ENCODE measurements at regions not wholly inside any gene's neighbourhood (a gene's known extent, or its start where the extent isn't known, plus 50 kb on each side); places are given as distances from the start of the nearest gene placed in this dataset.

DNA sequence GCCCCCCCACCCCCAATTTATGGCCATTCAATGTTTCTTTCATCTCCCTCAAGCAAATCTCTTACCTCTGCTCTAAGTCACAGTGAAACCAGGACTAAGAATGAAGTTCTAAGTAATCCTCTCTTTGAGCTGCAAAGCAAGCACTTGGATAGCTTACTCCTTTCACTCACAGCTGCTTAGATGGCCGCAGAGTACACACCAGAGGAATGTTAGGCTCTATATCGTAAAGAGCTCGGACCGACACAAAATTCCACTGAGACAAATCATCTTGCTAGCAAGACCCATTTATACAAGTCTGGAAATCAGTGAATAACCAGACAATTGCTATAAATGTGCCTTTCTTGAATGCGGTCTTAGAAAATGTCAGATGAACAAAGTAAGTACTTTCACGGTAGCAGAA lies 135.0 kb downstream of the IDS start:
- POLR2A ChIA-PET, result no interaction called here

DNA sequence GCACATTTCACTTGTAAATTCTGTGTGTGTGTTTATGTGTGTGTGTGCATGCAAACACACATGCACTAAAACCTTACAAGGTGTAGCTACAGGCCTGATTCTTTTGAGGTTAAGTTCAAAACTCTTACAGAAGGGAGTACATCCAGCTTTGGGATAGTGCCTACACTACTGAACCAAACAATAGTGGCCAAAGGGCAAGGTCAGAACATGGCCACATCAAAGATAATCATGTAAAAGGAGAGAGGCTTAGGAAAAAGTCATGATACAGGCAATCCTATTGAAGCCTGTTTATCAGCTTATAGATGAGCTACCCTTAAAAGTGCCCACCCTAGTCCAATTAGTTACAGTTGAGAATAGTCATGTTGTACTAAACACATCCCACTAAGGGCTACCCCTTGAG lies 139.6 kb downstream of the IDS start:
- POLR2A ChIA-PET, result no interaction called here
- TF ChIP-seq, protein P1, sequence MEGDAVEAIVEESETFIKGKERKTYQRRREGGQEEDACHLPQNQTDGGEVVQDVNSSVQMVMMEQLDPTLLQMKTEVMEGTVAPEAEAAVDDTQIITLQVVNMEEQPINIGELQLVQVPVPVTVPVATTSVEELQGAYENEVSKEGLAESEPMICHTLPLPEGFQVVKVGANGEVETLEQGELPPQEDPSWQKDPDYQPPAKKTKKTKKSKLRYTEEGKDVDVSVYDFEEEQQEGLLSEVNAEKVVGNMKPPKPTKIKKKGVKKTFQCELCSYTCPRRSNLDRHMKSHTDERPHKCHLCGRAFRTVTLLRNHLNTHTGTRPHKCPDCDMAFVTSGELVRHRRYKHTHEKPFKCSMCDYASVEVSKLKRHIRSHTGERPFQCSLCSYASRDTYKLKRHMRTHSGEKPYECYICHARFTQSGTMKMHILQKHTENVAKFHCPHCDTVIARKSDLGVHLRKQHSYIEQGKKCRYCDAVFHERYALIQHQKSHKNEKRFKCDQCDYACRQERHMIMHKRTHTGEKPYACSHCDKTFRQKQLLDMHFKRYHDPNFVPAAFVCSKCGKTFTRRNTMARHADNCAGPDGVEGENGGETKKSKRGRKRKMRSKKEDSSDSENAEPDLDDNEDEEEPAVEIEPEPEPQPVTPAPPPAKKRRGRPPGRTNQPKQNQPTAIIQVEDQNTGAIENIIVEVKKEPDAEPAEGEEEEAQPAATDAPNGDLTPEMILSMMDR (IDR thresholded peaks at IDR 0.05; ENCODE audit: control extremely low read depth, extremely low read depth, low read depth, missing control alignments), result no peak

More for the DNA sequence above, 135.0 kb downstream of the IDS start:
- DNase-seq (ENCODE audit: extremely low spot score), result no peak
- TF ChIP-seq, protein P1 (IDR thresholded peaks at IDR 0.05; ENCODE audit: control extremely low read depth, extremely low read depth, low read depth, missing control alignments), result no peak
- CTCF ChIA-PET, result no interaction called here

DNA sequence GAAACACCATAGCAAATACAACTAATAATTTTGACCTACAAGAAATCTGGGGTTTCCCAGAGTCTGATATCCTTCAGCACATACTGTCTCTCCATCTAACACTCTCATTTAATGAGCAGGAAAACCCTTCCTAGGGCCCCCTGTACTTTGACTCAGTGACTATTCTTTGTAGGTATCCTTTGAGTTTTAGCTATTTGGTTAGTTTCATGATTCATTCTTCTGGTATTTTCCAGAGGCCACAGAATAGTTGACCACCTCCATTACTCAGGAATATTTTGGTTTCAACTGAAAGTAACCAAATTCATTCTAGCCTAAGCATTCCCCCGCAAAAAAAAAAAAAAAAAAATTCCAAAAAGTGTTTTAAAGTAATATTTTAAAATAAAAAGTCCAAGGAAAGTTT lies 140.0 kb downstream of the IDS start:
- POLR2A ChIA-PET, result no interaction called here
- no peak for DNase-seq (ENCODE audit: extremely low spot score)
- TF ChIP-seq, protein P1 (IDR thresholded peaks at IDR 0.05; ENCODE audit: control extremely low read depth, extremely low read depth, low read depth, missing control alignments), result no peak
- CTCF ChIA-PET, result interaction anchor here (1.7 kb wide), 1 partner anchor 106 kb away, joined by 4 read pairs; no protein-coding TSS in a partner anchor

More for the DNA sequence above, 139.6 kb downstream of the IDS start:
- no peak for DNase-seq (ENCODE audit: extremely low spot score)
- CTCF ChIA-PET, result interaction anchor here (1.4 to 1.7 kb wide), 2 partner anchors 11 to 106 kb away, joined by 3 to 4 read pairs; no protein-coding TSS in a partner anchor

DNA sequence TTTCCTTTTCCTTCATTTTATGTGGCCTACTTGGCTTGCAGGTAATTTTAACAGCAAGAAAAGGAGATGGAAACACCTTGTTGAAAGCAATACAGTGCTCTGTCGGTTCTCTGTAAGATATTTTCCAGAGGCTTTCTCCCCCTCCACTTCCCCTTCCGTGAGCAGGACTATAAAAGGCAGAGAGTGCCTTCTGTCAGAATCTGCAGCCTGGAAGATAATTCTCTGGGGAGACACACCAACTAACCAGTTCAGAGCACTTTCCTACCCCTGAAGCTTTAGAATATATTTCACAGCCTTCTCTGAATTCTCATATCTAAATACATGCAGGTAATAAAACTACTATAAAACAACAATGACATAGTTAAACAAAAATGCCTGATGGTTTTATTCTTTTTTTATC lies 141.1 kb downstream of the IDS start:
- TF ChIP-seq, protein P1 (IDR thresholded peaks at IDR 0.05; ENCODE audit: control extremely low read depth, extremely low read depth, low read depth, missing control alignments), result no peak

DNA sequence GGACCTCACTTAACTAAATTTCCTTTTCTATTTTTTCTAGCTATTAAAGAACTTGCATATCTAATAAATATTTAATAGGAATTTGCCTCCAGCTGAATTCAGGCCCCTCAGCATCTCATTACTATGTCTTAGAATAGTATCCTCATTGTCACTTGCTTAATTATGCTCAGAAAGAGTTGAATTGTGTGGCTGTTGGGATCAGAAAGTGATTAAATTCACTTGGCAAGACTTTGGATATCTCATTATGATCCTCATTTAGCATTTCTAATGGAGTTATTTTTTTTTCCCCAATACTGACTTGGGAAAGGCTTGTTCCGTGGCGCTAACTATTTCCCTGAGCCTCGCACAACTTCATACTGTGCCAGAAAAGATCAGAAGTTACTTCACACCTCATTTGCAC lies 158.8 kb downstream of the IDS start:
- DNase-seq (ENCODE audit: extremely low spot score), result no peak

More for the DNA sequence above, 141.1 kb downstream of the IDS start:
- POLR2A ChIA-PET, result no interaction called here
- CTCF ChIA-PET, result interaction anchor here (1.7 kb wide), 1 partner anchor 107 kb away, joined by 4 read pairs; no protein-coding TSS in a partner anchor
- DNase-seq (ENCODE audit: extremely low spot score), result no peak

DNA sequence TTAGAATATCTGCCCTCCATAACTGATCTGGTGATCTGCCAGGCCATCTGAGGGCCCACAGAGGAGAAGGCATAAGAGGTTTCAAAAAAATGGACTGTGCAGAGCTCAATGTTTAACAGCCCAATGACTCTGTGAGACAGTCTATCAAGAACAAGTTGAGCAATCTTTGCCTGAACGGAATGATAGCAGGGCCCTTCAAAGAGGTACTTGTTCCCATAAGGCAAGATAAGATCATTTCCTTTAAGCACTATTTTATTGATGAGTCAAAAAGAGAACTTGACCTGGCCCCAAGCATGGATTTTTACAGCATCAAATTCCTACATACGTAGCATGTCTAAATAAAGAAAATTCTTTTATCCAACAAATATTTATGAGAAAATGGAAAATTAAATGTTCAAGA lies 182.8 kb downstream of the IDS start:
- TF ChIP-seq, protein P1 (IDR thresholded peaks at IDR 0.05; ENCODE audit: control extremely low read depth, extremely low read depth, low read depth, missing control alignments), result no peak
- DNase-seq (ENCODE audit: extremely low spot score), result no peak
- CTCF ChIA-PET, result no interaction called here
- POLR2A ChIA-PET, result no interaction called here

More for the DNA sequence above, 158.8 kb downstream of the IDS start:
- POLR2A ChIA-PET, result no interaction called here
- CTCF ChIA-PET, result no interaction called here
- TF ChIP-seq, protein P1 (IDR thresholded peaks at IDR 0.05; ENCODE audit: control extremely low read depth, extremely low read depth, low read depth, missing control alignments), result no peak
